IPS-15b (cell line): ENCODE measurements at regions not wholly inside any gene's neighbourhood (a gene's known extent, or its start where the extent isn't known, plus 50 kb on each side); places are given as distances from the start of the nearest gene placed in this dataset.
"Not testable (repeated sequence)": the region's sequence is repeated elsewhere in the genome, so short reads cannot be mapped to it uniquely, and the experiment has no call there.

Experiments used
- H3K27me3 ChIP-seq: one replicate; pipeline ENCODE4 v1.6.1; 2013; ENCODE audit warnings: low read length; ENCODE audit not compliant: control insufficient read depth, insufficient read depth
- H3K36me3 ChIP-seq: one replicate; pipeline ENCODE4 v1.6.1; 2013; ENCODE audit warnings: low read length; ENCODE audit not compliant: control insufficient read depth, insufficient read depth
- H3K4me1 ChIP-seq: one replicate; pipeline ENCODE4 v1.6.1; 2013; ENCODE audit warnings: mild to moderate bottlenecking, low read length; ENCODE audit not compliant: control insufficient read depth, insufficient read depth
- H3K4me3 ChIP-seq: one replicate; pipeline ENCODE4 v1.5.1; 2013; ENCODE audit warnings: low read depth, low read length
- H3K9ac ChIP-seq: one replicate; pipeline ENCODE4 v1.6.1; 2013; ENCODE audit warnings: low read depth, mild to moderate bottlenecking, low read length
- H3K9me3 ChIP-seq: one replicate; pipeline ENCODE4 v1.6.1; 2013; ENCODE audit warnings: mild to moderate bottlenecking, low read length; ENCODE audit not compliant: control insufficient read depth, insufficient read depth

DNA sequence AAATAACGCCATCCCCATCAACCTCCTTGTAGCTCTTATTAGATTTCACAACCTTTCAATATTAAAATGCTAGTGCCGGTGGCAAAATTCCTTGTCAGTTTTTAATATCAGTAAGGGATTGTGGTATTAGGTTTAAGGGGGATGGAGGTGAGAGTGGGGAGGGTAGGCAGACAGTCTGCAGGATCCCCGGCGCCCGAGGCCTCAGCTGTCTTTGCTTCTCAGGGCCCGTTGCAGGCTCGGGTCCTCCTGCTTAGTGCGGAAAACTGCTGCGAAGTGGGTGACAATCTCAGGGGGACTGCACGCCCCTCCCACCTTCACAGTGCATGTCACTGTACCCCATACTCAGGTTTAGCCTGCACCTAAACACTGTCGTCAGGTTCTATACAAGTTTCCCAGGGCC is 274.3 kb upstream of the PODXL start:
- Histone ChIP-seq H3K27me3 (no peaks in the 10 kb centered on the region), H3K9me3 (no peaks in the 10 kb centered on the region), H3K36me3 (no peaks in the 10 kb centered on the region), H3K4me1 (no peaks in the 10 kb centered on the region), H3K9ac (no peak overlapping the region), H3K4me3 (no peak overlapping the region)

DNA sequence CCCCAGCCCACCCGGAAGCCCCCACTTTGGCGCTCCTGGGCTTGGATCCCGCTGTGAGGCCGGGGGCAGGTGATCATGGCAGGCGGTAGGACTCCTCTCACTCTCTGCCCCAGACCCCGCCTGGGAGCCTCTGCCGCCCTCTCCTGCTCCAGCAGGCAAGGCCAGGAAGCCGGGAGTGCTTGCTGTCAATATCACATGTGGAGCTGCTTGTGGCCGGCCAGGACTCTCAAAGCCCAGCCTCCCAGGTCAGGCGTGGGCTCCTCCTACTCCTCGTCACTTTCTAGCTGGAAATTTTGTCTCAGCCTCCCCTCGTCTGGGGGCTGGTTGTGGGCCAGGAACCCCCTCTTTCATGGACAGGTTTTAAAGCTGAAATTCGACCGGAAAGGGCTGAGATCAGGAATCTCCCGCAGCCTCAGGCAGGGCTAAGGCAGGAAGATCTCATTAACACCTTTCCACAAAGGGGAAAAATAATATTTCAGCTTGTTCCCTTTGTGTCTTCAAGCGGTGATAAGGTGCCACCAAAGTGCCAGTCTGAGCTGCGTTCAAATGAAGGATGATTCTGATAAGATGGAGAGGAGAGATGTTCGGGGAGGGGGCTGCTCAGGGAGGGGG is 273.6 kb upstream of the PODXL start:
- Histone ChIP-seq H3K9me3 (no peaks in the 10 kb centered on the region), H3K36me3 (no peaks in the 10 kb centered on the region), H3K9ac (no peak overlapping the region), H3K4me1 (no peaks in the 10 kb centered on the region), H3K4me3 (no peak overlapping the region), H3K27me3 (no peaks in the 10 kb centered on the region)

DNA sequence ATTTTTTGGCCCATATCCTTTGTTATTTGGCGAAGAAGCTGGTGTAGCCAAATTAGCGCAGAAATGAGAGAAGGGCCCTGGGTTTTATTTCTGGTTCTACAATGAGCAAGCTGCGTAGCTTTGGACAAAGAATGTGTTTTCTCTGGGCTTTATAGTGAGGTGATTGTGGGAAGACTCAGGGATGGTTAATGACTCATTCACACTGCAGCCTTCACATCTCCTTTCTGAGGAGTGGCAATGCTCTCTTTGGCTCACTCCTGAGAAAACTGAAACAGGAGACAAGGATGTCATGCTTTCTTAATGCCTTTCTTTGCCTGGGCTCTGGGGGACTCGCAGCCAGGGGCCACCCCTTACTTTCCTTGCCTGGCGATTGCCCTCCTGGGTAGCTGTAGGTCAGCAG is 271.0 kb upstream of the PODXL start:
- Histone ChIP-seq H3K36me3 (no peaks in the 10 kb centered on the region), H3K27me3 (no peaks in the 10 kb centered on the region), H3K9ac (no peak overlapping the region), H3K4me1 (no peaks in the 10 kb centered on the region), H3K4me3 (no peak overlapping the region), H3K9me3 (no peaks in the 10 kb centered on the region)

DNA sequence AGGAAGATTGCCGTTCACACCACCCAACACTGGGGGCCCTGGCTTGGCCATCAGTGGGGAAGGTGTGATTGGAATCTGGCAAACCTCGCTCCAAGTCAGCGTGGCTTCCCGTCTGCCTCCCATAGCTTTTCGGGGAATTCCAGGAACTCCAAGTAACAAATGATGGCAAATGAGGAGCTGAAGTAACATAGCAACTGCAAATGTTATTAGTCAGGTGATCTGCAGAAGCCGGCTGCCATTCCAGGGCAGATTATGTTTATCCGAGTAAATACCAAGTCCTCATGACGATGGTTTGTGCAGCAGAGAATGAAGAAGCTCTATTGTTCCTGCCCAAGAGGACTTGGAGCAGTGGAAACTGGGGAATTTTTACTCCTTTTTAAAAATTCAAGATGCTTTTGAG is 270.5 kb upstream of the PODXL start:
- Histone ChIP-seq H3K4me3 (no peak overlapping the region), H3K9ac (no peak overlapping the region), H3K27me3 (no peaks in the 10 kb centered on the region), H3K4me1 (no peaks in the 10 kb centered on the region), H3K9me3 (no peaks in the 10 kb centered on the region), H3K36me3 (no peaks in the 10 kb centered on the region)

DNA sequence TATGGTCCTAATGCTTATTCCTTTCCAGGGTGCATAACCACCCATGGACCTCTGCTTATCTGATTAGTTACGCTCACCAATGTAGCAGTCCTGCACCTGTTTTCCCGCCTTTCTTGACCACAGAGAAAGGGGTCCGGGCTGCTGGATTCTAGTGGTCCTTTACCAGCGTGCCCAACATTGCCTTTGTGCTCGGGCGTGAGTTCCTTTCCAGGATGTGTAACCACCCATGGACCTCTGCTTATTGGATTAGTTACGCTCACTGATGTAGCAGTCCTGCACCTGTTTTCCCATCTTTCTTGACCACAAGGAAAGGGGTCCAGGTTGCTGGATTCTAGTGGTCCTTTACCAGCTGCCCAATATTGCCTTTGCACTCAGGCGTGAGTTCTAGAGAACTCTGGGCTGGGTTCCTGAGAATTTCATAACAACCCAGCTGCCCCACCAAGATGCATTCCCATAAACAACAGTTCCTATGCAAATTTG is 267.6 kb upstream of the PODXL start:
- H3K9me3 ChIP-seq, H3K27me3 ChIP-seq, H3K36me3 ChIP-seq, H3K4me3 ChIP-seq, H3K9ac ChIP-seq, H3K4me1 ChIP-seq: not testable (repeated sequence)

DNA sequence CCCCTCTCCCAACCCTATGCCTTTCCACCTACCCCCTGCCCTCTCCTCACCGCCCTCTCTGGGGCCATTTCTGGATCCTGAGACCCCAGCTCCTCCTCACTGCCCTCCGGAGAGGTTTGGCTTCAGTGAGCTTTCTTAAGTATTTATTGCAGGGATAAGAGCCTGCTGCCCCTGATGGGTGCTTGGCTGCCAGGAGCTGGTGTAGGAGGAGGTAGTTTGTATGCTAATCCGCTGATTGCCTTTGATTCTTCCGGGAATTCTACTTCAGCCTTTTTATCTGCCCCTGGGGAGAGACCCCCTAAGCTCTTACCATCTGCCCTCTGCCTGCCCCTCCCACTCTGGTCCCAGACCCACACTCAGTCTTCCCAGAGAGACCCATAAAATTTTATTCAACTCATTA is 263.5 kb upstream of the PODXL start:
- Histone ChIP-seq H3K27me3 (peaks cover 12% of the 10 kb centered on the region), H3K4me1 (peaks cover 2% of the 10 kb centered on the region), H3K9me3 (no peaks in the 10 kb centered on the region), H3K36me3 (no peaks in the 10 kb centered on the region), H3K4me3 (no peak overlapping the region), H3K9ac (no peak overlapping the region)

DNA sequence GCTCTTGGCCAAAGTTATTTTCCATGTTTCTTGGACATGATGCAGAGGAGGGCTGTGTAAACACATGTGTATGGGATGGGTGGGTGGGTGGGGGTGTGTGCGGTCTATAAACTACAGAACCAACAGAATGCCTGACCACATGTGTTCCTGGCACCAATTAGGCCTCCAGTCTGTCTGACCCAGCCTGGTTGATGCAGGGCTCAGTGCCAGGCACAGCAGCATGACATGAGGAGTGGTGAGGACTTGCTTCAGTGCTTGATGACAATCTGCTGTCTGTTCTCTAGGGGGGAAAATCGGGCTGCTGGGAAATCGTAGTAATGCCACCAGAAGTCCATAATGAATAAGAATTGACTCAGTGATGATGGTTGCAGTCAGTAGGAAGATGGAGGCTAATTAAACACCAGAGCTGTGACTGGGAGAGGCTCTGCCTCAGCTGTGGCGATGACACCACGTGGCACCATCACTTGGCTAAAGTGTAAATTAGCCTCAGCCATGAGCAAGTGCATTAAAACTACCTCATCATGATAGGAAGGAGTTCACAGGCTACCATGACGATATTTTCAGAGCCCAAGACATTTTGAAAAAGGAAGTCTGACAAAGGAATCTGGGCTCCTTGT is 260.1 kb upstream of the PODXL start:
- no peak overlapping the region for H3K9ac ChIP-seq
- peaks cover 12% of the 10 kb centered on the region for H3K27me3 ChIP-seq
- no peak overlapping the region for H3K4me3 ChIP-seq
- H3K9me3 ChIP-seq, result no peaks in the 10 kb centered on the region
- peaks cover 2% of the 10 kb centered on the region for H3K4me1 ChIP-seq
- H3K36me3 ChIP-seq, result no peaks in the 10 kb centered on the region

DNA sequence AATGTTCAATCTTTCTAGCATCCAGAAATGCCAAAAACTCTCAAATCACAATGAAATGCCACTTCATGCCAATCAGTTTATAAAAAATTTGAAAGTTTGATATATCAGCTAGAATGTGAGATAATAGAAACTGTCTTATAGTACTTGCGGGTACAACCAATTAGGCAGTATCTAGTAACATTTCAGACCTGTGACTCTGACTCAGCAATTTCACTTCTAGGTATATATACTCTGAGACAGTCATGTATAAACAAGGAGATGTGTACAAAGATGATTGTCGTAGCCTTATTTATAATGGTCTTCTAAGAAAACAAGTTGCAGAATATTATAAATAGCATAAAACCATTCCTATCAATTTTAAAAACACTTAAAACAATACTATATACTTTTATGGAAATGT is 252.3 kb upstream of the PODXL start:
- H3K4me3 ChIP-seq, result no peak overlapping the region
- H3K9me3 ChIP-seq, result no peaks in the 10 kb centered on the region
- H3K9ac ChIP-seq, result no peak overlapping the region
- H3K4me1 ChIP-seq, result no peaks in the 10 kb centered on the region
- H3K27me3 ChIP-seq, result no peaks in the 10 kb centered on the region
- H3K36me3 ChIP-seq, result no peaks in the 10 kb centered on the region

DNA sequence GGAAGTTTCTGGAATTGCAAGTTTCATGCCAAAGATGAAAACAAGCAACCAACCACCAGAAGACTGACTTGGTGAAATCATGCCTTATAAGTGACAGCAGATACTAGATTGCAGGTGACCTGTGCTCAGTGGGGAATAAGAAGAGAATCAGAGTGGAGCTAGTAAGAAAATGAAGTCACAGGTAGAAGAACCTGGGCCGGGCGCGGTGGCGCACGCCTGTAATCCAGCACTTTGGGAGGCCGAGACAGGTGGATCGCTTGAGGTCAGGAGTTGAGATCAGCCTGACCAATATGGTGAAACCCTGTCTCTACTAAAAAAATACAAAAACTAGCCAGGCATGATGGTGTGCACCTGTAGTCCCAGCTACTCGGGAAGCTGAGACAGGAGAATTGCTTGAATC is 251.7 kb upstream of the PODXL start:
- not testable (repeated sequence) for H3K4me3 ChIP-seq, H3K36me3 ChIP-seq, H3K9ac ChIP-seq, H3K9me3 ChIP-seq, H3K27me3 ChIP-seq, H3K4me1 ChIP-seq

DNA sequence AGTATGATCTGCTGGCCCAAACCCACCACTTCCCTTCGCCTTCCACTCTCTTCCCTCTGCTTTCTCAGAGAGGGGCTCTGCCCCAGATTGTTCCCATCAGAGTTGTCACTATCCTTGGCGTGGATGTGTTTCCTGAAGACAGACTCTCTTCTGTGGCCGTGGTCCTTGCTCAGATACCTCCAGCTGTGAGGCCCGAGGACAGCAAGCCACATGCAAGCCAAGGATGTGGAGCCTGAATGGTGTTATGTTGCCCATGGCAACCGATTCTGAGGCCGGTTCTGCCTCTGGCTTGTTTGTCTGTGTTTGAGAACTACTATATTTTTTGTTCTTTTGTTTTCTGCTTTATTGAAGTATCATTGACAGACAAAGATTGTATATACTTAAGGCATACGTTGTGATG is 247.4 kb upstream of the PODXL start:
- H3K4me3 ChIP-seq, result no peak overlapping the region
- no peaks in the 10 kb centered on the region for H3K27me3 ChIP-seq
- no peak overlapping the region for H3K9ac ChIP-seq
- H3K9me3 ChIP-seq, result no peaks in the 10 kb centered on the region
- peaks cover 2% of the 10 kb centered on the region for H3K4me1 ChIP-seq
- no peaks in the 10 kb centered on the region for H3K36me3 ChIP-seq

DNA sequence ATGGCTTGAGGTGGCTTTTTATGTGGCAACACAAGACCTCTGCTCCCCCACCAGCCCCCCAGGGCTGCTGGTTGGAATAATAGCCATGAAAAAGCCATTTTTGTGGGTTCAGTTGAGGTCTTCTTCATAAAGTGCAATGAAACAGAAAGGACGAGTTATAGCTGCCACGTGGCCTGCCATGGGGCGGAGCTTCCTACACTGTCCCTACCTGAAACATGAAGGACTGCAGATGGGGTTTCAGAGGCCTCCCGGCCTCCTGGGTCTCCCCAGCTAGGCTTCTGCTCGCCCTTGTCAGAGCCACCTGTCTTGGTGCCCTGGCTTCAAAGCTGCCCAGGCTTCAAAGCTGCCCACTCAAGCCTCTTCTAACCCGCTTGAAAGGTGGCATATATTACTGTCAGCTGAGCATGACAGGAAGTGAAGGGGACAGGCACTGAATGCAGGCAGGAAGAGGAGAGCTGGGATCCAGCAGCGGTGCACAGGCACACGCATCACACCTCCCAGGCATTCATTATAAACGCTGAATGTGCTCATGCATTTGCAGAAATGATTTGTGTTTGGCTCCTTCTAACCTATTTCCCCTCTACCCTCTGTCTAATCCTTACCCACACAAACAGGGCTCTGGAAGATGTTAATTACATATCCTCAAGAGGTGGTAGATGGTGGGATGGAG is 245.9 kb upstream of the PODXL start:
- no peak overlapping the region for H3K4me3 ChIP-seq
- H3K9me3 ChIP-seq, result no peaks in the 10 kb centered on the region
- H3K36me3 ChIP-seq, result no peaks in the 10 kb centered on the region
- H3K27me3 ChIP-seq, result no peaks in the 10 kb centered on the region
- H3K4me1 ChIP-seq, result peaks cover 2% of the 10 kb centered on the region
- H3K9ac ChIP-seq, result no peak overlapping the region

DNA sequence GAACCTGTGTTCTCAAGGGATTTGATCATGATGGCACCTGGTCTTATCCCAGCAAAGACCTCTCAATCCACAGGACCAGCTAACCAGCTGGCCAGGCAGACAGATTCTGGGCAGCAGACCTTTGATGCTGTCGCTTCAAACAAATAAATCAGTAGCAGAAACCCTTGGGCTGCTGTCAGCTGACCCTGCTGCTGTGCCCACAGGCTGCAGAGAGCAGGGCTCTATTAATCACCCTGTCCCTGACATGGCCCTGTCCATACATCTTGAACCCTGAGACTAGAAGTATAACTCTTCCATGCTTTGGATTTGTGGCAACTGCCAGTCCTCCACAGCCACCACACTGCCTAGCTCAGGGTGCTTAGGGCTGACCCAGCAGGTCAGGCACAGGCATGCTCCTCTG is 244.1 kb upstream of the PODXL start:
- Histone ChIP-seq H3K27me3 (no peaks in the 10 kb centered on the region), H3K36me3 (no peaks in the 10 kb centered on the region), H3K4me1 (peaks cover 2% of the 10 kb centered on the region), H3K9ac (no peak overlapping the region), H3K9me3 (no peaks in the 10 kb centered on the region), H3K4me3 (no peak overlapping the region)
